IMR-90 (cell line): ENCODE measurements at regions not wholly inside any gene's neighbourhood (a gene's known extent, or its start where the extent isn't known, plus 50 kb on each side); places are given as distances from the start of the nearest gene placed in this dataset.

Experiments used
- ATAC-seq: fragments of 200-7000 bp; cut with Tn5 transposase; 2 replicates; pipeline ENCODE4 v1.9.1; 2020; ENCODE audit warnings: low read depth, mild to moderate bottlenecking, moderate library complexity
- BruUV-seq: library from RNA; stranded (reverse); fragments of 400-500 nt; replicated peaks from 2 replicates; lab custom pipeline; 2021; lab: Mats Ljungman, UMichigan
- CTCF ChIA-PET: fragments of 300-600 bp; formaldehyde crosslinking; extraction: SDS; loops from one replicate; lab custom pipeline; 2021; ENCODE audit warnings: antibody characterized with exemption; lab: Yijun Ruan, JAX
- POLR2A ChIA-PET: fragments of 300-600 bp; sonication (Branson Sonifier 250); formaldehyde crosslinking; loops from one replicate; lab custom pipeline; 2022; ENCODE audit warnings: antibody characterized with exemption; ENCODE audit not compliant: unreplicated experiment; lab: Charles Lee
- DNase-seq: peaks from one replicate; pipeline ENCODE4 v3.0.0; 2013
- H2AFZ ChIP-seq: replicated peaks from 2 replicates; pipeline ENCODE3; 2013; ENCODE audit warnings: low read length, mild to moderate bottlenecking; ENCODE audit not compliant: poor library complexity
- H2AK5ac ChIP-seq: 2 replicates; pipeline ENCODE4 v1.6.1; 2013; ENCODE audit warnings: low read depth, low read length, inconsistent platforms
- H2AK9ac ChIP-seq: replicated peaks from 2 replicates; pipeline ENCODE3; 2013; ENCODE audit warnings: mild to moderate bottlenecking, low read depth, low read length, moderate library complexity; ENCODE audit not compliant: poor library complexity
- H2BK120ac ChIP-seq: 2 replicates; pipeline ENCODE4 v1.6.1; 2013; ENCODE audit warnings: low read depth, low read length, inconsistent platforms
- H2BK15ac ChIP-seq: 3 replicates; pipeline ENCODE4 v1.6.1; 2013; ENCODE audit warnings: low read depth, low read length, inconsistent platforms
- H2BK20ac ChIP-seq: 2 replicates; pipeline ENCODE4 v1.6.1; 2013; ENCODE audit warnings: low read depth, mild to moderate bottlenecking, inconsistent platforms, low read length, moderate library complexity
- H2BK5ac ChIP-seq: 2 replicates; pipeline ENCODE4 v1.6.1; 2013; ENCODE audit warnings: mild to moderate bottlenecking, low read depth, low read length, inconsistent platforms; ENCODE audit not compliant: poor library complexity, severe bottlenecking
- H3K14ac ChIP-seq: replicated peaks from 2 replicates; pipeline ENCODE4 v1.6.1; 2013; ENCODE audit warnings: low read depth, low read length, inconsistent platforms
- H3K18ac ChIP-seq: 2 replicates; pipeline ENCODE4 v1.6.1; 2013; ENCODE audit warnings: low read depth, low read length, control low read depth
- H3K23ac ChIP-seq: 2 replicates; pipeline ENCODE4 v1.6.1; 2013; ENCODE audit warnings: low read depth, low read length, inconsistent platforms
- H3K27ac ChIP-seq: 2 replicates; pipeline ENCODE4 v1.5.1; 2013; ENCODE audit warnings: mild to moderate bottlenecking, control low read depth, low read length; ENCODE audit not compliant: insufficient read depth
- H3K27me3 ChIP-seq: 2 replicates; pipeline ENCODE4 v1.6.1; 2013; ENCODE audit warnings: low read length; ENCODE audit not compliant: control insufficient read depth, insufficient read depth
- H3K36me3 ChIP-seq: 2 replicates; pipeline ENCODE4 v1.6.1; 2013; ENCODE audit warnings: low read length, mixed read lengths; ENCODE audit not compliant: control insufficient read depth, insufficient read depth
- H3K4ac ChIP-seq: 2 replicates; pipeline ENCODE4 v1.6.1; 2013; ENCODE audit warnings: low read depth, low read length, inconsistent platforms
- H3K4me1 ChIP-seq: 2 replicates; pipeline ENCODE4 v1.6.1; 2013; ENCODE audit warnings: low read length, mixed read lengths; ENCODE audit not compliant: control insufficient read depth, insufficient read depth
- H3K4me2 ChIP-seq: 2 replicates; pipeline ENCODE4 v1.6.1; 2013; ENCODE audit warnings: low read depth, mild to moderate bottlenecking, control low read depth, low read length, moderate library complexity
- H3K4me3 ChIP-seq: 2 replicates; pipeline ENCODE4 v1.5.1; 2013; ENCODE audit warnings: low read depth, mild to moderate bottlenecking, control low read depth, low read length, moderate library complexity; ENCODE audit not compliant: insufficient read depth
- H3K56ac ChIP-seq: 2 replicates; pipeline ENCODE4 v1.6.1; 2013; ENCODE audit warnings: low read length, inconsistent platforms; ENCODE audit not compliant: insufficient read depth; ENCODE audit errors: extremely low read depth
- H3K79me1 ChIP-seq, 2 experiments: 2 replicates each; pipeline ENCODE4 v1.6.1; 2013; ENCODE audit warnings: low read length in 2 of 2, inconsistent platforms in 1 of 2, low read depth in 1 of 2
- H3K9ac ChIP-seq: 2 replicates; pipeline ENCODE4 v1.6.1; 2013; ENCODE audit warnings: low read depth, low read length, control low read depth
- H3K9me1 ChIP-seq: 2 replicates; pipeline ENCODE4 v1.6.1; 2013; ENCODE audit warnings: low read length, inconsistent platforms; ENCODE audit not compliant: insufficient read depth
- H3K9me3 ChIP-seq: 2 replicates; pipeline ENCODE4 v1.6.1; 2013; ENCODE audit warnings: low read length; ENCODE audit not compliant: control insufficient read depth, insufficient read depth
- H4K20me1 ChIP-seq: 2 replicates; pipeline ENCODE4 v1.6.1; 2013; ENCODE audit warnings: low read length, inconsistent platforms; ENCODE audit not compliant: insufficient read depth
- H4K5ac ChIP-seq: 2 replicates; pipeline ENCODE4 v1.6.1; 2013; ENCODE audit warnings: mild to moderate bottlenecking, low read depth, low read length, control low read depth
- H4K8ac ChIP-seq, 2 experiments: 2 replicates each; pipeline ENCODE4 v1.6.1; 2013; ENCODE audit warnings: low read depth in 2 of 2, low read length in 2 of 2, control low read depth in 1 of 2, inconsistent platforms in 1 of 2
- H4K91ac ChIP-seq: 2 replicates; pipeline ENCODE4 v1.6.1; 2013; ENCODE audit warnings: low read depth, low read length, inconsistent platforms; ENCODE audit not compliant: insufficient read depth
- CEBPB ChIP-seq: IDR thresholded peaks from 2 replicates; pipeline ENCODE4 v1.6.1; 2012; ENCODE audit warnings: low read depth, low read length, improper control_type of control experiment
- CHD1 ChIP-seq: IDR thresholded peaks from 2 replicates; pipeline ENCODE4 v1.6.1; 2012; ENCODE audit warnings: low read depth, low read length, improper control_type of control experiment
- FOS ChIP-seq: fragments of 150-350 bp; IDR thresholded peaks from 2 replicates; pipeline ENCODE4 v1.6.1; 2016; ENCODE audit warnings: low read depth, low read length
- POLR2A ChIP-seq: IDR thresholded peaks from 2 replicates; pipeline ENCODE4 v1.6.1; 2012; ENCODE audit warnings: mild to moderate bottlenecking, low read depth, low read length
- RCOR1 ChIP-seq: IDR thresholded peaks from 2 replicates; pipeline ENCODE4 v1.6.1; 2012; ENCODE audit warnings: mild to moderate bottlenecking, low read length, improper control_type of control experiment; ENCODE audit not compliant: insufficient replicate concordance
- RFX5 ChIP-seq: IDR thresholded peaks from 2 replicates; pipeline ENCODE4 v1.8.0; 2012; ENCODE audit warnings: low read depth, mild to moderate bottlenecking, low read length, moderate library complexity
- SMC3 ChIP-seq: fragments of 150-350 bp; IDR thresholded peaks from 2 replicates; pipeline ENCODE4 v1.6.1; 2016; ENCODE audit warnings: low read depth, mild to moderate bottlenecking, antibody characterized with exemption, low read length, moderate library complexity
- WGBS, 2 experiments: methylation state at CpG; one replicate each; pipeline versions ENCODE4 v1.1.5 to v1.1.7; 2013; ENCODE audit warnings: missing lambda C conversion rate in 2 of 2; ENCODE audit not compliant: insufficient read length in 1 of 2; ENCODE audit errors: extremely low coverage in 2 of 2; 5-methylcytosine and 5-hydroxymethylcytosine counted together
- dilution Hi-C: fragments of 300-500 bp; cut with HindIII; formaldehyde crosslinking; loops from one replicate; pipeline ENCODE4 v1.14.3; 2018; ENCODE audit warnings: low sequenced_read_pairs; ENCODE audit not compliant: unreplicated experiment
- in situ Hi-C: fragments of 300-500 bp; cut with MboI; formaldehyde crosslinking; loops from 3 replicates; pipeline ENCODE4 v1.14.3; 2019; ENCODE audit warnings: low sequenced_read_pairs, inconsistent platforms, mixed read lengths
- intact Hi-C: fragments of 100-400 bp; cut with micrococcal nuclease; formaldehyde crosslinking; loops from 2 replicates; pipeline ENCODE4 v1.10.0; 2022
- TF ChIP-seq, protein P1 (sequence below): fragments of 150-350 bp; IDR thresholded peaks from 2 replicates; pipeline ENCODE4 v1.6.1; 2017; ENCODE audit warnings: mild to moderate bottlenecking, antibody characterized with exemption, low read length, low read depth
- TF ChIP-seq, protein P2 (sequence below): fragments of 150-350 bp; IDR thresholded peaks from 2 replicates; pipeline ENCODE4 v1.6.1; 2016; ENCODE audit warnings: low read depth, mild to moderate bottlenecking, low read length, moderate library complexity, borderline replicate concordance
- TF ChIP-seq, protein P3 (sequence below): conservative IDR thresholded peaks from 2 replicates; pipeline ENCODE4 v1.5.1; 2012; ENCODE audit warnings: mild to moderate bottlenecking, low read depth, low read length, improper control_type of control experiment

DNA sequence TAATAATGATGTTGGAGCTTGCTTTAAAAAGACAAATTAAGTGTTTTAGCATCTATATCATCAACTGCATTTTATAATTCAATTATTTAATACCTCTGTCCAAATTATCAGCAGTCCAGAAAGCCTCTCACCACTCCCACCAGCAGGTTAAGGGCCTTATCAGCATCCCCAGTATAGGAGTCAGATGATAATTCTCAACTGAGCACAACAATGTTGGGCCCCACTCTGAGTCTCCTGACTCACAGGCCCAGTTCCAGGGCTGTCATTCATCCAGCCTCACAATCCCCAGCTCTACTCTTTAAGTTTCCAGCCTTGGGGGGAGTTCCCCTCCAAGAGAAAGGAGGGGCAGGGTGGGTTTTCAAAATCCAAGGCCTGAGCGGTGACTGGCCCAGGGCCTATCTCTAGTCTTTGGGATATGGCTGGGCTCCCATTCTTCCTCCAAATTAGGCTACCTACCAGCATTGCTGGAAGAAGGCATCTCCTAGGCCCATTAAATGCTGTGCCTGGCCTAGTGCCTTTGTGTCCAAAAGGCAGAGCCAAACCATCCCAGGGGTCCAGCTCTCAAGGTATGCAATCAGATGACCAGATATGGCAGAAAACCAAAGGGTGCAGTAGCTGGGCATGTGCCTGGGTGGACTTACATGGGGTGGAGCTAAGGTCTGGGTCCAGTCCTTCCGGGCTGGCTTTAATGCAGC, 134.1 kb downstream of the GLUL start:
- H4K20me1 ChIP-seq: no peaks in the 10 kb centered on the region
- H3K14ac ChIP-seq: no peak overlapping the region
- H2BK5ac ChIP-seq: no peak overlapping the region
- no CpG with 5 or more reads among the region's 2 CpGs for WGBS, 2 experiments
- H3K4me2 ChIP-seq: no peak overlapping the region
- H4K8ac ChIP-seq: no peak overlapping the region
- no peaks in the 10 kb centered on the region for H3K27me3 ChIP-seq
- no peak overlapping the region for H3K4me3 ChIP-seq
- no peak overlapping the region for H3K23ac ChIP-seq
- no peak overlapping the region for H3K56ac ChIP-seq
- TF ChIP-seq CEBPB (no peak), RFX5 (no peak), SMC3 (no peak), FOS (no peak), POLR2A (no peak), RCOR1 (no peak), CHD1 (no peak)
- TF ChIP-seq, protein P1, sequence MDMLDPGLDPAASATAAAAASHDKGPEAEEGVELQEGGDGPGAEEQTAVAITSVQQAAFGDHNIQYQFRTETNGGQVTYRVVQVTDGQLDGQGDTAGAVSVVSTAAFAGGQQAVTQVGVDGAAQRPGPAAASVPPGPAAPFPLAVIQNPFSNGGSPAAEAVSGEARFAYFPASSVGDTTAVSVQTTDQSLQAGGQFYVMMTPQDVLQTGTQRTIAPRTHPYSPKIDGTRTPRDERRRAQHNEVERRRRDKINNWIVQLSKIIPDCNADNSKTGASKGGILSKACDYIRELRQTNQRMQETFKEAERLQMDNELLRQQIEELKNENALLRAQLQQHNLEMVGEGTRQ: no peak
- TF ChIP-seq, protein P2, sequence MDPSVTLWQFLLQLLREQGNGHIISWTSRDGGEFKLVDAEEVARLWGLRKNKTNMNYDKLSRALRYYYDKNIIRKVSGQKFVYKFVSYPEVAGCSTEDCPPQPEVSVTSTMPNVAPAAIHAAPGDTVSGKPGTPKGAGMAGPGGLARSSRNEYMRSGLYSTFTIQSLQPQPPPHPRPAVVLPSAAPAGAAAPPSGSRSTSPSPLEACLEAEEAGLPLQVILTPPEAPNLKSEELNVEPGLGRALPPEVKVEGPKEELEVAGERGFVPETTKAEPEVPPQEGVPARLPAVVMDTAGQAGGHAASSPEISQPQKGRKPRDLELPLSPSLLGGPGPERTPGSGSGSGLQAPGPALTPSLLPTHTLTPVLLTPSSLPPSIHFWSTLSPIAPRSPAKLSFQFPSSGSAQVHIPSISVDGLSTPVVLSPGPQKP: no peak
- TF ChIP-seq, protein P3, sequence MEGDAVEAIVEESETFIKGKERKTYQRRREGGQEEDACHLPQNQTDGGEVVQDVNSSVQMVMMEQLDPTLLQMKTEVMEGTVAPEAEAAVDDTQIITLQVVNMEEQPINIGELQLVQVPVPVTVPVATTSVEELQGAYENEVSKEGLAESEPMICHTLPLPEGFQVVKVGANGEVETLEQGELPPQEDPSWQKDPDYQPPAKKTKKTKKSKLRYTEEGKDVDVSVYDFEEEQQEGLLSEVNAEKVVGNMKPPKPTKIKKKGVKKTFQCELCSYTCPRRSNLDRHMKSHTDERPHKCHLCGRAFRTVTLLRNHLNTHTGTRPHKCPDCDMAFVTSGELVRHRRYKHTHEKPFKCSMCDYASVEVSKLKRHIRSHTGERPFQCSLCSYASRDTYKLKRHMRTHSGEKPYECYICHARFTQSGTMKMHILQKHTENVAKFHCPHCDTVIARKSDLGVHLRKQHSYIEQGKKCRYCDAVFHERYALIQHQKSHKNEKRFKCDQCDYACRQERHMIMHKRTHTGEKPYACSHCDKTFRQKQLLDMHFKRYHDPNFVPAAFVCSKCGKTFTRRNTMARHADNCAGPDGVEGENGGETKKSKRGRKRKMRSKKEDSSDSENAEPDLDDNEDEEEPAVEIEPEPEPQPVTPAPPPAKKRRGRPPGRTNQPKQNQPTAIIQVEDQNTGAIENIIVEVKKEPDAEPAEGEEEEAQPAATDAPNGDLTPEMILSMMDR: no peak
- no peak overlapping the region for H2AK9ac ChIP-seq
- no peak overlapping the region for H3K27ac ChIP-seq
- ChIA-PET CTCF (no interaction called here), POLR2A (no interaction called here)
- no peak overlapping the region for H2BK15ac ChIP-seq
- in situ Hi-C loops: no loop called here
- no peaks in the 10 kb centered on the region for H3K9me1 ChIP-seq
- no TSS peak for BruUV-seq
- ATAC-seq (no peak), DNase-seq (no peak)
- H3K79me1 ChIP-seq: no peaks in the 10 kb centered on the region
- no peak overlapping the region for H2AFZ ChIP-seq
- no peak overlapping the region for H2BK120ac ChIP-seq
- H3K4ac ChIP-seq: no peak overlapping the region
- no peak overlapping the region for H4K91ac ChIP-seq
- H3K9ac ChIP-seq: no peak overlapping the region
- intact Hi-C loops: no loop called here
- H3K9me3 ChIP-seq: no peaks in the 10 kb centered on the region
- no peak overlapping the region for H4K5ac ChIP-seq
- H3K18ac ChIP-seq: no peak overlapping the region
- H2AK5ac ChIP-seq: no peak overlapping the region
- H3K36me3 ChIP-seq: no peaks in the 10 kb centered on the region
- dilution Hi-C loops: no loop called here
- no peak overlapping the region for H2BK20ac ChIP-seq
- no peaks in the 10 kb centered on the region for H3K4me1 ChIP-seq
